ENCODE measurements at regions not wholly inside any gene's neighbourhood (a gene's known extent, or its start where the extent isn't known, plus 50 kb on each side); places are given as distances from the start of the nearest gene placed in this dataset.

- TF ChIP-seq CTCF (optimal IDR thresholded peaks at IDR 0.05 in 1 of 3, IDR thresholded peaks at IDR 0.05 in 1 of 3, conservative IDR thresholded peaks at IDR 0.05 in 1 of 3; ENCODE audit: extremely low read depth in 1 of 3, insufficient read depth in 2 of 3, low read length in 3 of 3) (no peak), EZH2 (IDR thresholded peaks at IDR 0.05; ENCODE audit: low read length) (no peak)
Observed at GRCh38 chr4:63458010-63458409, 951.2 kb downstream of the TECRL start.

All from keratinocyte (primary cell).